KBM-7 (cell line): ENCODE measurements at regions not wholly inside any gene's neighbourhood (a gene's known extent, or its start where the extent isn't known, plus 50 kb on each side); places are given as distances from the start of the nearest gene placed in this dataset.
"Not testable (repeated sequence)": the region's sequence is repeated elsewhere in the genome, so short reads cannot be mapped to it uniquely, and the experiment has no call there.

ENCODE experiments used
- DNase-seq: peaks from one replicate; pipeline ENCODE4 v3.0.0-alpha.2; 2015
- in situ Hi-C: fragments of 300-500 bp; cut with MboI; formaldehyde crosslinking; loops from 2 replicates; pipeline ENCODE4 v1.14.3; 2020; ENCODE audit warnings: low sequenced_read_pairs, low pct_unique_long_range_greater_than_20kb, mixed read lengths

DNA sequence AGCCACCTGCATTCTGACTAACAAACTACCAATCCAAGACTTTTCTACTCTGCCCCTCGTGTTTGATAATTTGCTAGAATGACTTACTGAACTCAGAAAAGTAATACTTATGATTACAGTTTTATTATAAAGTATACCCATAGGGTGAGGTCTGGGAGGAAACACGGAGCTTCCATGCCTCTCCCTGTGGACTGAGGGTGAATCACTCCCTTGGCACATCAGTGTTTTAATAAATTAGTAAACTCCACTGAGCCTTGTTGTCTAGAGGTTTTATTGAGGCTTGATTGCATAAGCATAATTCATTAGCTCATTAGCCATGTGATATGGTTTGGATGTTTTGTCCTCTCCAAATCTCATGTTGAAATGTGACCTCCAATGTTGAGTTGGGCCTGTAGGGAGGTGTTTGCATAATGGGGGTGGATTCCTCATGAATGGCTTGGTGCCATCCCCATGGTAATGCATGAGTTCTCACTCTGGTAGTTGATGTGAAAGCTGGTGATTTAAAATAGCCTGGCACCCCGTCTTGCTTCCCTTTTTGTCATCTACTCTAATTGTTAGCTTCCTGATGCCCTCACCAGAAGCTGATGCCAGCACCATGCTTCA, 233.6 kb upstream of the TRPC7 start:
- in situ Hi-C loops = no loop called here
- no peak for DNase-seq

DNA sequence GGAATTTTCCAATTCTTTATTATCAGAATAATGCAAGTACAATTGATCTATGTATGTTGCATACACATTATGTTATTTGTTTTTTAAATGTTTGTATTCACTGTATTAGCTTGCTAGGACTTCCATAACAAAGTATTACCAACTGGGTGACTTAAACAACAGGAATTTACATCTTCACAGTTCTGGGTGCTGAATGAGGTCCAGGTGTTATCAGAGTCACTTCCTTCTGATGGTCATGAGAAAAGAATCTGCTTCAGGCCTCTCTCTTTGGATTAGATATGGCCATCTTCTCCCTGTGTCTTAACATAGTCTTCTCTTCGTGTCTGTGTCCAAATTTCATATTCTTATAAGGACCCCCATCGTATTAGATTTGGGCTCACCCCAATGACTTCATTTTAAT, 229.1 kb upstream of the TRPC7 start:
- in situ Hi-C loops = no loop called here
- no peak for DNase-seq

DNA sequence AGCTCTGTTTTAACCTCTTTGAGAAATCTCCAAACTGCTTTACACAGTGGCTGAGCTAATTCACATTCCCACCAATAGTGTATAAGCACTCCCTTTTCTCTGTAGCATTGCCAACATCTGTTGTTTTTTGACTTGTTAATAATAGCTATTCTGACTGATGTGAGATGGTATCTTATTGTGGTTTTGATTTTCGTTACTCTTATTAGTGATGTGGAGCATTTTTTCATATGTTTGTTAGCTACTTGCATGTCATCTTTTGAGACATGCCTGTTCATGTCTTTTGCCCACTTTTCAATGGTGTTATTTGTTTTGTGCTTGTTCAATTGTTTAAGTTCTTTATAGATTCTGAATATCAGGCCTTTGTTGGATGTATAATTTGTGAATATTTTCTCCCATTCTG, 225.2 kb upstream of the TRPC7 start:
- in situ Hi-C loops = no loop called here

DNA sequence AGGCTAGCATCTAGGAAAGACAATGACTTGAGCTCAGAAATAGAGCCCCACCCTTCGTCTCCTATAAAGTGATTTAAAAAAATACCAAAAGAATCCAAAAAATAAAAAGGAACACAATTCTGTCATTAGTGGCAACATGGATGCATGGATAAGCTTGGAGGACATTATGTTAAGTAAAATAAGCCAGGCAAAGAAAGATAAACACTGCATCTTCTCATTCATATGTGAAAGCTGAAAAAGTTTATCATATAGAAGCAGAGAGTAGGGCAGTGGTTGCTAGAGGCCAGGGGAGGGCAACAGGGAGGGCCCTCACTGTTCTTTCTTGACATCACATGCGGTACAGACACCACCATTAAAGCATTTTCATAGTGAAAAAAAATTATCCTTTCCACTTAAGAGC, 220.9 kb upstream of the TRPC7 start:
- in situ Hi-C loops = no loop called here

More for the DNA sequence above, 225.2 kb upstream of the TRPC7 start:
- DNase-seq = no peak

DNA sequence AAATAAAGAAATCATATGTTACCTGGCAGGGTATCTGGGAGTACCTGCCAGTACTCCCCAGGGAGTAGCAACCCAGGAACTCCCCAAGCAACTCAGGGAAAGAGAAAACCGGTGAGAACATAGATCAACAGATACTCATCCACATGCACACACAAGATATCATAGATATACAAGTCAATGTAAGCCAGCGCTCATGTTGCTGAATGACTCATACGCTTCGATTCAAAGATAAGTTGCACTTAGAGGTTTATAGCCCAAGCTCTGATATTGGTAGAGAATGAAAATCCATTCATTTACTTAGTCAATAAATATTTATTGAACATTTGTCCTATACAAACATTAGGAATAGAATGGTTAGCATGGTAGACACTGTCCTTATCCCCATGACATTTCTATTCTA, 219.1 kb upstream of the TRPC7 start:
- in situ Hi-C loops = no loop called here
- no peak for DNase-seq

More for the DNA sequence above, 220.9 kb upstream of the TRPC7 start:
- no peak for DNase-seq

DNA sequence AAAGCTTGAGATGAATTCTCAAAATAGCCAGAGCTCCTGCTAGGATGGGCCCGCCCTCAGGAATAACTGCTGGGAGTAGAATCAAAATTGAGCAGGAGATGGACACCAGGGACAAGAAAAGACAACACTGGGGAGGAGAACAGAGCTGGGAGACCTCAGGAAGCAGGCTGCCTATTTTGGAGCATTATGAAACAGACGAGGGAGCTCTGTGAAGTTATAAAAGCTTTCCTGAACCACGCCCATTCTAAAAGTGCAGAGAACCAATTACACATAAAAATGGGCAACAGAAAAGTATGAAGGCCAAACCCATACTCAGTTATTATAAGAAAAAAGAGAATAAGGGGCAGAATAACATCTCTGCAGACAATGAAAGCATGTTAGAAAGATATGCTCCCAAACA, 213.9 kb upstream of the TRPC7 start:
- in situ Hi-C loops = no loop called here
- no peak for DNase-seq

DNA sequence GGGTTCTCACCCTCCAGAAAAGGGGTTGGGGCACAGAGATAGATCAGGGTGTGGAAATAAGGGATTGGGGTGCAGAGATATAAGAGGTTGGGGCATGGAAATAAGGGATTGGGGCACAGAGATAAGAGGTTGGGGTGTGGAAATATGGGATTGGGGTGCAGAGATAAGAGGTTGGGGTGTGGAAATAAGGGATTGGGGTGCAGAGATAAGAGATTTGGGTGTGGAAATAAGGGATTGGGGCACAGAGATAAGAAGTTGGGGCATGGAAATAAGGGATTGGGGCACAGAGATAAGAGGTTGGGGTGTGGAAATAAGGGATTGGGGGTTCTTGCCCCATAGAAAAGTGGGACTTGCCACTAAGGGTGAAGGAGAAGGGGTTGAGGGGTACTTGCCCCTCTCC, 204.5 kb upstream of the TRPC7 start:
- DNase-seq, in situ Hi-C loops: not testable (repeated sequence)

DNA sequence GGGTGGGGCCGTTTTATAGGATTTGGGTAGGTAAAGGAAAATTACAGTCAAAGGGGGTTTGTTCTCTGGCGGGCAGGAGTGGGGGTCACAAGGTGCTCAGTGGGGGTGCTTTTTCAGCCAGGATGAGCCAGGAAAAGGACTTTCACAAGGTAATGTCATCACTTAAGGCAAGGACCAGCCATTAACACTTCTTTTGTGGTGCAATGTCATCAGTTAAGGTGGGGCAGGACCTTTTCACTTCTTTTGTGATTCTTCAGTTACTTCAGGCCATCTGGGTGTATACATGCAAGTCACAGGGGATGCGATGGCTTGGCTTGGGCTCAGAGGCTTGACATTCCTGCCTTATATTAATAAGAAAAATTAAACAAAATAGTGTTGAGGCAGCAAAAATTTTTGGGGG, 200.1 kb upstream of the TRPC7 start:
- not testable (repeated sequence) for DNase-seq

DNA sequence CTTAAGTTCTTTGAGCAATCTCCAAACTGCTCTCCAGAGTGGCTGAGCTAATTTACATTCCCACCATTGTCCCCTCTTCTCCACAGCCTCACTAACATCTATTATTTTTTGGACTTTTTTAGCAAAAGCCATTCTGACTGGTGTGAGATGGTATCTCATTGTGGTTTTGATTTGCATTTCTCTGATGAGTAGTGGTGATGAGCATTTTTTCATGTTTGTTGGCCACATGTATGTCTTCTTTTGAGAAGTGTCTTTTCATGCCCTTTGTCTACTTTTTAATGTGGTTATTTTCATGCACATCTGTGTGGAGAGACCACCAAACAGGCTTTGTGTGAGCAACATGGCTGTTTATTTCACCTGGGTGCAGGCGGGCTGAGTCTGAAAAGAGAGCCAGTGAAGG, 199.7 kb upstream of the TRPC7 start:
- DNase-seq, in situ Hi-C loops: not testable (repeated sequence)

More for the DNA sequence above, 200.1 kb upstream of the TRPC7 start:
- in situ Hi-C loops = not testable (repeated sequence)

DNA sequence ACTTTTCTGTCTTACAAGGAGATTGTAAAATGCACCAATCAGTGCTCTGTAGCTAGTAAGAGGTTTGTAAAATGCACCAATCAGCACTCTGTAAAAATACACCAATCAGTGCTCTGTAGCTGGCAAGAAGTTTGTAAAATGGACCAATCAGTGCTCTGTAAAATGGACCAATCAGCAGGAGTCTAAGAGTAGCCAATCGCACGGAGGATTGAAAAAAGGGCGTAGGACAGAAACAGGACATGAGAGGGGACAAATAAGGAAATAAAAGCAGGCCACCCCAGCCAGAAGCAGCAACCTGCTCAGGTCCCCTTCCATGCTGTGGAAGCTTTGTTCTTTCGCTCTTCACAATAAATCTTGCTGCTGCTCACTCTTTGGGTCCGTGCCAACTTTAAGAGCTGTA, 199.1 kb upstream of the TRPC7 start:
- DNase-seq, in situ Hi-C loops: not testable (repeated sequence)

DNA sequence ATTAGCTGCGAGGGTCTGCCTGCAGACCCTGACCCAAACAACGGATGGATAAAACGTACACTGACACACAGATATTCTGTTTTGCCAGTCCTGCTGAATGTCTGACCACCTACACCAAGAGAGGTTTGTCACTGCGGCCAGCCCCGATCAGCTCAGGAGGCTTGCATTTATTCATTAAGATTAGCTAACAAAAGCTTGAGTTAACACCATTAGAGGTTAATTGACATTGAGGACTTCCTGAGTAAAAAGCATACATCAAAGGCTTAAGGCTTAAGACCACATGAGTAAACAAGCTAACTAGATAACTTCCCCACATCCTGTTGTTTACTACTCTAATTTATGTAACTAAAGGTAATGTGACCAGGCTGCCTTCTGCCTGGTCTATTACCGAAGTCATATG, 198.1 kb upstream of the TRPC7 start:
- no peak for DNase-seq
- in situ Hi-C loops = no loop called here

DNA sequence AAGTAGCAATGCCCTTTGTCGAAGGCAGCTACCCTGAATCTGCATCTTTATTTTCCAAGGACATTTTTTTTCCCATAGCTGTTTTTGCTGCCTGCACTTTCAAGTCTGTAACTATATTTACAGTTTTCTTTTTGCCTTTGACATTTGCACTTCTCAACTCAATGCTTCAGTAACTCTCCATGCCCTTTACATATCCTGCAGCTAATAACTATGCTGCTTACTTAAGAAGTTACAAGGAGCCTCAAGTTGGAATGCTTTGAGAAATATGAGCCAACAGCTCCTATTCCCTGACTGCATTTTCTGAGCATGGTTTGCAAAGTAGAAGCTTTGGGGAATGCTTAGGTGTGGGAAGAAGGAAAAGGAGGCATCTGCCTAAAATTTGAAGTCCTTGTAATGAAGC, 194.8 kb upstream of the TRPC7 start:
- in situ Hi-C loops = no loop called here
- DNase-seq = no peak

DNA sequence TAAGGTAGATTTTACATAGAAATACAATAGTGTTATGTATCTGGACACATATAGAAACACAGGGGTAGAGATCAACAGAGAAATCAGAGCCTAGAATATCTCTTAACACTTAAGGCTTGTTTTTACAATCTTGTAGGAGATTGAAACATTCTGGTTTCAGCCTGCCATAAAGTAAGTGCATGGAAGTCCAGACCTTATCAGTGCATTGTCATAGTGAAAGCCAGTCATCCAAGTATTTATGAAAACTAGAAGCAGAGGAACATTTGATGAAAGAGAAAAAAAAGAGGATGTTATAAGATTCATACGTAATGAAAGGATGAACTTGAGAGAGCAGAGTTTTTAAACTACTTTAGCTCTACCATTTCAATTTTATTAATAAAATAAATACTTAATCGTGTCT, 194.3 kb upstream of the TRPC7 start:
- in situ Hi-C loops = no loop called here
- DNase-seq = no peak

DNA sequence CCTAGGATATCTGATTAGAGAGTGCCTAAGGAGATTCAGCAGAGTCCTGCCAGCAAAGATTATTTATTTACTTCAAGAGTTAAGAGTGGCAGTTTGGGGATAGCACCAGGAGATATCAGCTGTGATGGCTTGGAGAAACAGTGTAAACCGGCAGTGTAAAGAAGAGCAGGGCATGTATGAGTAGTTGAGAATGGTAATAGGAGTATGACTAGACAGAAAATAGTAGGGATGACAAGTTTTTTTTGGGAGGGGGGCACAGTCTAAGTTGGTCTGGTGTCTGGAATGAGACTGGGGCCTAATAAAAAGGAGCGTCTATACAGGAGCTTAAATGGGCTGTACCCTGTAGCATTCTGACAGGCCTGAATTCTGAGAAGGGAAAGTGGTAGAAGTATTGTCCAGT, 181.8 kb upstream of the TRPC7 start:
- in situ Hi-C loops, DNase-seq: not testable (repeated sequence)

DNA sequence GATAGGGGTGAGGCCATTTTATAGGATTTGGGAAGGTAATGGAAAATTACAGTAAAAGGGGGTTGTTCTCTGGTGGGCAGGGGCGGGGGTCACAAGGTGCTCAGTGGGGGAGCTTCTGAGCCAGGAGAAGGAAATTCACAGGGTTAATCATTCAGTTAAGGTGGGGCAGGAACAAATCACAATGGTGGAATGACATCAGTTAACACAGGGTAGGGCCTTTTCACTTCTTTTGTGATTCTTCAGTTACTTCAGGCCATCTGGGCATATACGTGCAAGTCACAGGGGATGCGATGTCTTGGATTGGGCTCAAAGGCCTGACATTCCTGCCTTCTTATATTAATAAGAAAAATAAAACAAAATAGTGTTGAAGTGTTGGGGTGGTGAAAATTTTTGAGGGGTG, 181.1 kb upstream of the TRPC7 start:
- DNase-seq, in situ Hi-C loops: not testable (repeated sequence)

DNA sequence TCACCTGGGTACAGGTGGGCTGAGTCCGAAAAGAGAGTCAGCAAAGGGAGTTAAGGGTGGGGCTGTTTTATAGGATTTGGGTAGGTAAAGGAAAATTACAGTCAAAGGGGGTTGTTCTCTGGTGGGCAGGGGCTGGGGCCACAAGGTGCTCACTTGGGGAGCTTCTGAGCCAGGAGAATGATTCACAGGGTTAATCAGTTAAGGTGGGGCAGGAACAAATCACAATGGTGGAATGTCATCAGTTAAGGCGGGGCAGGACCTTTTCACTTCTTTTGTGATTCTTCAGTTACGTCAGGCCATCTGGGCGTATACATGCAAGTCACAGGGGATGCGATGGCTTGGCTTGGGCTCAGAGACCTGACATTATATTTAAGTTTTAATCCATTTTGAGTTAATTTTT, 179.7 kb upstream of the TRPC7 start:
- in situ Hi-C loops, DNase-seq: not testable (repeated sequence)

DNA sequence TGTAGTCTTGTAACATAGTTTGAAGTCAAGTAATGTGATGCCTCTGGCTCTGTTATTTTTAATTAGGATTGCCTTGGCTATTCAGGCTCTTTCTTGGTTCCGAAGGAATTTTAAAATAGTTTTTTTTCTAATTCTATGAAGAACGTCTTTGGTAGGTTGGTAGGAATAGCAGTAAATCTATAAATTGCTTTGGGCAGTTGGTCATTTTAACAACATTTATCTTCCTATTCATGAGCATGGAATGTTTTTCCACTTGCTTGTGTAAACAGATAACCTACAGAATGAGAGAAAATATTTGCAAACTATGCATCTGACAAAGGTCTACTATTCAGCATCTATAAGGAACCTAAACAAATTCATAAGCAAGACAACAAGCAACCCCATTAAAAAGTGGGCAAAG, 173.2 kb upstream of the TRPC7 start:
- in situ Hi-C loops = no loop called here
- DNase-seq = no peak

DNA sequence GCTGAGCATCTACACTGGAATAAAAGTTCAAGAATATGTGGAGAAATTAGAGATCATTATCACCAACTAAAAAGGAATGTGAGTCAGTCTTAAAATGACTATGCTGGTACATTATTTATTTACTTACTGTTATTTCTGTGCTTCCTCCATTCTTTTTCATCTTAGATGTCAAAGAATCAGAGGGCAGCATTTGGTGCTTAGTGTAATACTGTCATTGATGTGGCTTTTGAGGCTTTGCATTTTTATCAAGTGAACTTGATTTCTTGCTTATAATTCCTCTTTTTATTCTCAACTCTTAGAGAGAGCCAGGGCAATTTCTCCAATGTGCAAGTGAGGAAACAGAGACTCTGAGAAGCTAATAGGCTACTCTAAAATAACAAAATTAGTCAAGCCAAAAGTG, 163.7 kb upstream of the TRPC7 start:
- no peak for DNase-seq

DNA sequence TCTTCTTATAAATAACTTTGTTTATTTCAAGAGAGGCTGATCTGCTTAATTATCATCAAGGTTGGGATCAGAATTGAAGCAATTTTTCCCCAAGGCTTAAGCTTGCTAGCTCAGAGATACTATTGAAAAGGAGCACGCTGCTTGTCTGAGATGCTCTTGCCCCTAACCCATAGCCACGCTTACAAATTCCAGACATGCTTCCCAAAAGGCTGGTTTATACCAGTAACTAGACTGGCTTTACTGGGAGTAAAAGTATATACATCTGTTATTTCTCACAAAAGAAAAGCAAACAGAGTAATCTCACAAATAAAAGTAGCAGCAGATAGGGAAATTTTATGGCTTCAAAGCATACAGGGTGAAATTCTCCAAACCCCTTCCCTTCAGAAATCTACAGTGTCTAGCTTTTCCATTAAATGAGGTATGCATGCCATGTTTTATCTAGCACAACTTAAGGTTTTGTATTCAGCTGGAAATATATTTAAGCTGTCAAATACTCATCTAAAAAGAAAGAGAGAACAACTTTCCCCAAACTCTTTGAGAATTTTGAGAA, 163.2 kb upstream of the TRPC7 start:
- no peak for DNase-seq
- in situ Hi-C loops = no loop called here

More for the DNA sequence above, 163.7 kb upstream of the TRPC7 start:
- in situ Hi-C loops = no loop called here

DNA sequence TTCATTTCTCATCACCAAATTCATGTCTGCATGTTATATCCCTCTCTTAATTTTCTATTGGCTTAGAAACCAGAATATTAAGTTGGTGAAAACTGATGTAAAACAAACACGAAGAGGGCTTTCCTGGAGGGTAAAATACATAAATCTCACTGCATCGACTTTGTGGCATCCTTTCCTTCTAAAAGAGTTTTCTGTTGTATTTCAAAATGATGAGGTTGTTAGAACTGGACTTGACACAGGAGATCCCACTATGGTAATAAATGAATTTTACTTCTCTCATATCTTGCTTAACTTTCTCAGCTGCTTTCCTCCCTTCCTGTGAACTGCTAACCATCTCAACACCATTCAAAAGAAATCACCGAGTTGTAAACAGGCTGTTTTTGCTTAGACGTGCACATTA, 162.0 kb upstream of the TRPC7 start:
- DNase-seq = no peak
- in situ Hi-C loops = no loop called here

DNA sequence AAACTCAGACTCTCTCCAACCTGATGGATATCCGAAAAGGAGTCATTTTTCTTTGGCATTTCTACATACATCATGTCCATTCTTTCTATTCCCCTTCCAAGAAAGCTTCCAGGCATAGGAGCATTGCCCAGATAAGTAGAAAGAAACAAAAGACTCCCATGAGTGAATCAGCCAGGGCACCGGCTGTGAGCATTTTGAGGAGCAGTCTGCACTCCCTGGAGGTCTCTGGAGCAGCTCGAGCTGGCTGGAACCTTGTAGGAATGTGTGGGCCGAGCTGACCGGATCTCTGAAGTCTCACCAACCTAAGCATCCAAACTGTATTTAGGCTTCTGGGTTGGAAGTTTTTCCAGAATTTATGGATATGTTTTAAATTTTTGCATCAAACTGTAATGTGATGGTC, 161.4 kb upstream of the TRPC7 start:
- in situ Hi-C loops = no loop called here
- no peak for DNase-seq
